ENCODE measurements at regions not wholly inside any gene's neighbourhood (a gene's known extent, or its start where the extent isn't known, plus 50 kb on each side); places are given as distances from the start of the nearest gene placed in this dataset.

DNA sequence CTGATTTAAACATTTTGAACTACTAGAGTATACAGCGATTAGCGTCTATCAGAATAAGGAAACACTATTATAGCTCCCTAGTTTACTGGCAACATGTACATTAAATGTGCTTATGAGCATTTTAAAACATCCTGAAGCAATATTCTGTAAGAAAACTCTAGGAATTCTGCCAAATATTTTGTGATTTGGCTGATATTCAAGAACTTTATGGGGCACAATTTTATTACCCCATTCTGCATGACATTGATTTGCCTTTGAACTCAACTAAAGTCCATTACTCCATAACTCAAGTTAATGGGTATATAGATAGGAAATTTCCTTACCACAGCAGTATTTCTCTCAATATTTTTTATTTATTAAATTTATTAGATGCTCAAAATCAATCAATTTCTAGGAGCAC lies 369.9 kb upstream of the KCND2 start:
- TF ChIP-seq, protein P1, sequence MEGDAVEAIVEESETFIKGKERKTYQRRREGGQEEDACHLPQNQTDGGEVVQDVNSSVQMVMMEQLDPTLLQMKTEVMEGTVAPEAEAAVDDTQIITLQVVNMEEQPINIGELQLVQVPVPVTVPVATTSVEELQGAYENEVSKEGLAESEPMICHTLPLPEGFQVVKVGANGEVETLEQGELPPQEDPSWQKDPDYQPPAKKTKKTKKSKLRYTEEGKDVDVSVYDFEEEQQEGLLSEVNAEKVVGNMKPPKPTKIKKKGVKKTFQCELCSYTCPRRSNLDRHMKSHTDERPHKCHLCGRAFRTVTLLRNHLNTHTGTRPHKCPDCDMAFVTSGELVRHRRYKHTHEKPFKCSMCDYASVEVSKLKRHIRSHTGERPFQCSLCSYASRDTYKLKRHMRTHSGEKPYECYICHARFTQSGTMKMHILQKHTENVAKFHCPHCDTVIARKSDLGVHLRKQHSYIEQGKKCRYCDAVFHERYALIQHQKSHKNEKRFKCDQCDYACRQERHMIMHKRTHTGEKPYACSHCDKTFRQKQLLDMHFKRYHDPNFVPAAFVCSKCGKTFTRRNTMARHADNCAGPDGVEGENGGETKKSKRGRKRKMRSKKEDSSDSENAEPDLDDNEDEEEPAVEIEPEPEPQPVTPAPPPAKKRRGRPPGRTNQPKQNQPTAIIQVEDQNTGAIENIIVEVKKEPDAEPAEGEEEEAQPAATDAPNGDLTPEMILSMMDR (IDR thresholded peaks at IDR 0.05) = no peak
- no peak for TF ChIP-seq EZH2 (IDR thresholded peaks at IDR 0.05; ENCODE audit: borderline replicate concordance, insufficient read depth, low read depth, low read length, poor library complexity, severe bottlenecking)
